SK-N-SH (cell line): ENCODE measurements at regions not wholly inside any gene's neighbourhood (a gene's known extent, or its start where the extent isn't known, plus 50 kb on each side); places are given as distances from the start of the nearest gene placed in this dataset.

Experiments used
- CTCF ChIP-seq: fragments of 200-600 bp; sonication (generic); IDR thresholded peaks from 2 replicates; pipeline ENCODE4 v1.6.1; 2017; ENCODE audit warnings: antibody characterized with exemption, mild to moderate bottlenecking, moderate library complexity
- EZH2phosphoT487 ChIP-seq: fragments of 200-600 bp; sonication (generic); IDR thresholded peaks from 2 replicates; pipeline ENCODE4 v1.6.1; 2017; ENCODE audit warnings: low read depth, mixed run types, mild to moderate bottlenecking, antibody characterized with exemption, moderate library complexity, borderline replicate concordance
- FOXM1 ChIP-seq: IDR thresholded peaks from 2 replicates; pipeline ENCODE4 v1.4.0; 2012; ENCODE audit warnings: low read depth, mild to moderate bottlenecking
- GABPA ChIP-seq: IDR thresholded peaks from 2 replicates; pipeline ENCODE4 v1.4.0; 2012; ENCODE audit warnings: low read depth, mild to moderate bottlenecking
- REST ChIP-seq: IDR thresholded peaks from 2 replicates; pipeline ENCODE4 v1.6.1; 2012; ENCODE audit warnings: mild to moderate bottlenecking, low read depth, low read length, moderate library complexity
- RFX5 ChIP-seq: IDR thresholded peaks from 2 replicates; pipeline ENCODE4 v1.6.1; 2012; ENCODE audit warnings: mild to moderate bottlenecking, improper control_type of control experiment, low read length
- TCF12 ChIP-seq: IDR thresholded peaks from 2 replicates; pipeline ENCODE4 v1.4.0; 2012

GRCh38 chr10:131654471-131655087 lies 246.2 kb upstream of the PPP2R2D start:
- TF ChIP-seq CTCF (no peak), GABPA (no peak), REST (no peak), EZH2phosphoT487 (no peak), TCF12 (no peak), RFX5 (no peak), FOXM1 (no peak)
